ENCODE measurements at regions not wholly inside any gene's neighbourhood (a gene's known extent, or its start where the extent isn't known, plus 50 kb on each side); places are given as distances from the start of the nearest gene placed in this dataset.

- TF ChIP-seq CUX1 (CRISPR knock-in tag; IDR thresholded peaks at IDR 0.05), result no peak
- no peak for TF ChIP-seq ZFP30 (CRISPR knock-in tag; IDR thresholded peaks at IDR 0.05; ENCODE audit: borderline replicate concordance)
- TF ChIP-seq SNAPC5 (CRISPR knock-in tag; IDR thresholded peaks at IDR 0.05), result no peak
- TF ChIP-seq MTA3 (IDR thresholded peaks at IDR 0.05; ENCODE audit: borderline replicate concordance), result no peak
- TF ChIP-seq SOX6 (IDR thresholded peaks at IDR 0.05), result 0 out of 2 replicates have a peak, but pooled peaks have one; percentile 15
- TF ChIP-seq KLF13 (tag; IDR thresholded peaks at IDR 0.05; ENCODE audit: borderline replicate concordance, low read depth), result no peak
- TF ChIP-seq POLR2H (tag; IDR thresholded peaks at IDR 0.05; ENCODE audit: low read depth), result peak; percentile 29; the same call in 1 of the 2 replicates
- TF ChIP-seq MYNN (IDR thresholded peaks at IDR 0.05), result no peak
- TF ChIP-seq MYNN (CRISPR knock-in tag; IDR thresholded peaks at IDR 0.05), result no peak
- TF ChIP-seq ATF1 (CRISPR knock-in tag; IDR thresholded peaks at IDR 0.05), result no peak
- TF ChIP-seq ATF1 (tag; IDR thresholded peaks at IDR 0.05), result peak; percentile 68
- no peak for TF ChIP-seq POU5F1 (IDR thresholded peaks at IDR 0.05; ENCODE audit: borderline replicate concordance, low read depth, low read length, partially characterized antibody)
- no peak for TF ChIP-seq FOXA3 (CRISPR knock-in tag; conservative IDR thresholded peaks at IDR 0.05 in 1 of 2, IDR thresholded peaks at IDR 0.05 in 1 of 2)
- TF ChIP-seq ZNF586 (CRISPR knock-in tag; conservative IDR thresholded peaks at IDR 0.05), result no peak
- no peak for TF ChIP-seq ETS1 (conservative IDR thresholded peaks at IDR 0.05; ENCODE audit: control insufficient read depth, low read depth, low read length)
- peak; percentile 38; the same call in 1 of the 2 replicates for TF ChIP-seq ATF3 (IDR thresholded peaks at IDR 0.05)
- no peak for TF ChIP-seq ATF3 (CRISPR knock-in tag; conservative IDR thresholded peaks at IDR 0.05)
- TF ChIP-seq MITF (IDR thresholded peaks at IDR 0.05), result no peak
- TF ChIP-seq TAF1 (IDR thresholded peaks at IDR 0.05; ENCODE audit: control insufficient read depth, extremely low read depth, insufficient read depth, low read length, severe bottlenecking), result no peak
- no peak for TF ChIP-seq TCF15 (CRISPR knock-in tag; IDR thresholded peaks at IDR 0.05)
Observed at GRCh38 chr6:134519465-134519864, 201.6 kb upstream of the SGK1 start (continued).
